ENCODE measurements at regions not wholly inside any gene's neighbourhood (a gene's known extent, or its start where the extent isn't known, plus 50 kb on each side); places are given as distances from the start of the nearest gene placed in this dataset.

- in situ Hi-C loops (cut with MboI): loop anchor here (25.0 kb wide), 1 partner anchor 1619 kb away; no protein-coding TSS in a partner anchor
- no peak for TF ChIP-seq CREM (IDR thresholded peaks at IDR 0.05; ENCODE audit: low read depth)
- TF ChIP-seq CUX1 (IDR thresholded peaks at IDR 0.05; ENCODE audit: insufficient replicate concordance, low read depth, low read length): no peak
- no peak for TF ChIP-seq ZNF384 (IDR thresholded peaks at IDR 0.05; ENCODE audit: borderline replicate concordance, low read depth, low read length)
- TF ChIP-seq MLLT1 (IDR thresholded peaks at IDR 0.05): peak; percentile 59
- no peak for TF ChIP-seq JUND (IDR thresholded peaks at IDR 0.05; ENCODE audit: low read depth, low read length)
- TF ChIP-seq PML (IDR thresholded peaks at IDR 0.05; ENCODE audit: low read length): no peak
- no peak for TF ChIP-seq NFYA (IDR thresholded peaks at IDR 0.05; ENCODE audit: borderline replicate concordance, low read depth, low read length)
- no peak for TF ChIP-seq TCF3 (IDR thresholded peaks at IDR 0.05; ENCODE audit: borderline replicate concordance, insufficient read depth, low read depth, low read length)
- no peak for TF ChIP-seq BRCA1 (IDR thresholded peaks at IDR 0.05; ENCODE audit: low read depth, low read length)
- TF ChIP-seq TARDBP (IDR thresholded peaks at IDR 0.05; ENCODE audit: borderline replicate concordance): no peak
- TF ChIP-seq DPF2 (IDR thresholded peaks at IDR 0.05): no peak
- no peak for TF ChIP-seq SIX5 (IDR thresholded peaks at IDR 0.05; ENCODE audit: low read depth, low read length, severe bottlenecking)
- peak; percentile 91 for TF ChIP-seq BCL3 (IDR thresholded peaks at IDR 0.05; ENCODE audit: borderline replicate concordance, insufficient read depth, low read depth, low read length, poor library complexity, severe bottlenecking)
Measured at GRCh38 chr2:207331674-207332073, 165.9 kb upstream of the KLF7 start.

More at GRCh38 chr2:207331674-207332073, 165.9 kb upstream of the KLF7 start:
- CTCF ChIA-PET: interaction anchor here (1.0 kb wide), 1 partner anchor 41 kb away, joined by 4 read pairs; no protein-coding TSS in a partner anchor
- H4K20me1 ChIP-seq (ENCODE audit: control insufficient read depth, insufficient read depth): no peaks in the 10 kb centered on the region
- peak overlapping the region; percentile 98 for H3K27ac ChIP-seq (ENCODE audit: control insufficient read depth, insufficient read depth)
- POLR2A ChIA-PET: interaction anchor here (0.7 to 3.7 kb wide), 7 partner anchors 12 to 166 kb away, joined by 3 to 22 read pairs (median 4); partner anchors contain the start of gene KLF7
- H3K4me3 ChIP-seq: 0 out of 2 replicates have a peak overlapping the region, but pooled peaks have one; percentile 3
- ATAC-seq: 0 out of 3 replicates have a peak, but pooled peaks have one; percentile 1
- H3K79me2 ChIP-seq (ENCODE audit: control insufficient read depth, insufficient read depth, low read length): peaks cover 5% of the 10 kb centered on the region; the same call in 1 of the 2 replicates
- no peaks in the 10 kb centered on the region for H3K27me3 ChIP-seq (replicated peaks in 1 of 2; ENCODE audit: control insufficient read depth in 2 of 2, insufficient read depth in 2 of 2, low read length in 1 of 2)
- BruUV-seq (replicated peaks): no TSS peak
- no peaks in the 10 kb centered on the region for H3K9me3 ChIP-seq (replicated peaks; ENCODE audit: control insufficient read depth, insufficient read depth, low read length)
- RAD21 ChIA-PET (ENCODE audit: unreplicated experiment): interaction anchor here (1.0 to 3.3 kb wide), 5 partner anchors 44 to 166 kb away, joined by 3 to 56 read pairs (median 5); partner anchors contain the start of gene KLF7
- intact Hi-C loops (cut with micrococcal nuclease; ENCODE audit: unreplicated experiment): loop anchor here (2.0 to 5.0 kb wide), 3 partner anchors 45 to 196 kb away; partner anchors contain the start of gene CREB1
- SMC1A ChIA-PET (ENCODE audit: uncharacterized antibody, unreplicated experiment): interaction anchor here (0.7 to 7.6 kb wide), 9 partner anchors 7 to 406 kb away, joined by 3 to 93 read pairs (median 3); no protein-coding TSS in a partner anchor
- no peak for FAIRE-seq
- WGBS (ENCODE audit: insufficient coverage, insufficient replicate concordance, low lambda C conversion rate, missing lambda C conversion rate): 85% methylated on average over 6 of the region's 6 CpGs
- H3K36me3 ChIP-seq (ENCODE audit: control insufficient read depth in 2 of 2, insufficient read depth in 2 of 2, low read length in 1 of 2): no peaks in the 10 kb centered on the region
- H2AFZ ChIP-seq (ENCODE audit: control insufficient read depth, low read depth, low read length): no peak overlapping the region
- H3K4me1 ChIP-seq (ENCODE audit: control insufficient read depth, insufficient read depth, low read length): peaks cover 75% of the 10 kb centered on the region
- no peak overlapping the region; the same call in 1 of the 2 replicates for H3K9ac ChIP-seq (ENCODE audit: control insufficient read depth, insufficient read depth, low read length)
- no peak for DNase-seq (ENCODE audit: low read depth, low spot score)
- peak overlapping the region; percentile 78 for H3K4me2 ChIP-seq (ENCODE audit: control insufficient read depth, insufficient read depth)

All from GM12878 (cell line).